Prostate gland (tissue), 2 donors: ENCODE measurements at regions not wholly inside any gene's neighbourhood (a gene's known extent, or its start where the extent isn't known, plus 50 kb on each side); places are given as distances from the start of the nearest gene placed in this dataset.

Source experiments
- DNase-seq: peaks from one replicate; pipeline ENCODE4 v3.0.0-alpha.2; 2019; ENCODE audit warnings: low spot score
- H3K27ac ChIP-seq, 2 donors: fragments of 200-600 bp; sonication (generic); 2 replicates each; pipeline ENCODE4 v1.5.1; 2017 to 2019
- H3K27me3 ChIP-seq: fragments of 200-600 bp; sonication (generic); replicated peaks from 2 replicates; pipeline ENCODE4 v1.5.1; 2019; ENCODE audit not compliant: insufficient read depth
- H3K36me3 ChIP-seq, 2 donors: fragments of 200-600 bp; sonication (generic); 1 replicate in 1 of 2; 2 replicates in 1 of 2; pipeline versions ENCODE4 v1.5.1 to v1.8.1; 2017 to 2019
- H3K4me1 ChIP-seq: fragments of 200-600 bp; sonication (generic); replicated peaks from 2 replicates; pipeline ENCODE4 v1.5.1; 2019
- H3K4me3 ChIP-seq, 2 donors: fragments of 200-600 bp; sonication (generic); 2 replicates each; pipeline ENCODE4 v1.5.1; 2017 to 2019
- H3K9me3 ChIP-seq: fragments of 200-600 bp; sonication (generic); 2 replicates; pipeline ENCODE4 v1.5.1; 2017
- CTCF ChIP-seq, 4 experiments: fragments of 200-600 bp in 2 of 4; fragments of 450-650 bp in 2 of 4; sonication (generic) in 2 of 4; IDR thresholded peaks; 1 replicate in 3 of 4; 2 replicates in 1 of 4; pipeline ENCODE4 v1.5.1; 2016 to 2019; ENCODE audit warnings: antibody characterized with exemption in 4 of 4, mild to moderate bottlenecking in 2 of 4, moderate library complexity in 2 of 4
- POLR2A ChIP-seq: fragments of 450-650 bp; IDR thresholded peaks from one replicate; pipeline ENCODE4 v1.6.1; 2016; ENCODE audit warnings: antibody characterized with exemption, mild to moderate bottlenecking
- POLR2AphosphoS5 ChIP-seq: sonication (generic); formaldehyde crosslinking; IDR thresholded peaks from one replicate; pipeline ENCODE4 v1.6.1; 2017; ENCODE audit warnings: antibody characterized with exemption
- WGBS: methylation state at CpG from one replicate; pipeline ENCODE4 v1.1.5; 2018; 5-methylcytosine and 5-hydroxymethylcytosine counted together
- intact Hi-C: fragments of 100-400 bp; cut with DNase I; formaldehyde crosslinking; loops from one replicate; pipeline ENCODE4 v1.14.2; 2022

GRCh38 chr11:42043312-42043711 is 583.9 kb upstream of the LRRC4C start:
- Histone ChIP-seq H3K27ac (no peak overlapping the region), H3K4me3 (no peak overlapping the region), H3K9me3 (no peaks in the 10 kb centered on the region), H3K36me3 (no peaks in the 10 kb centered on the region), H3K27me3 (no peaks in the 10 kb centered on the region), H3K4me1 (no peaks in the 10 kb centered on the region)
- DNase-seq = no peak
- intact Hi-C loops = no loop called here
- TF ChIP-seq CTCF (IDR thresholded peaks at IDR 0.05) (no peak), POLR2A (no peak), POLR2AphosphoS5 (no peak)

- no peak for DNase-seq
- Histone ChIP-seq H3K27ac (no peak overlapping the region), H3K9me3 (no peaks in the 10 kb centered on the region), H3K4me1 (no peaks in the 10 kb centered on the region), H3K36me3 (no peaks in the 10 kb centered on the region), H3K27me3 (no peaks in the 10 kb centered on the region), H3K4me3 (no peak overlapping the region)
- 68% methylated on average over 2 of the region's 2 CpGs for WGBS
- TF ChIP-seq POLR2A (no peak), POLR2AphosphoS5 (no peak), CTCF (IDR thresholded peaks at IDR 0.05) (no peak)
- intact Hi-C loops = no loop called here
Measured at GRCh38 chr11:42047637-42048555, 588.4 kb upstream of the LRRC4C start.

- Histone ChIP-seq H3K9me3 (no peaks in the 10 kb centered on the region), H3K36me3 (no peaks in the 10 kb centered on the region), H3K27ac (no peak overlapping the region), H3K4me1 (no peaks in the 10 kb centered on the region), H3K4me3 (no peak overlapping the region), H3K27me3 (no peaks in the 10 kb centered on the region)
- 94% methylated on average over 1 of the region's 1 CpG for WGBS
- TF ChIP-seq CTCF (IDR thresholded peaks at IDR 0.05) = no peak
- no peak for TF ChIP-seq POLR2A
- TF ChIP-seq POLR2AphosphoS5 = no peak
- intact Hi-C loops = no loop called here
- no peak for DNase-seq
Measured at GRCh38 chr11:42049186-42049585, 589.7 kb upstream of the LRRC4C start.

GRCh38 chr11:42049650-42050049 is 590.2 kb upstream of the LRRC4C start:
- Histone ChIP-seq H3K9me3 (no peaks in the 10 kb centered on the region), H3K27me3 (no peaks in the 10 kb centered on the region), H3K4me1 (no peaks in the 10 kb centered on the region), H3K36me3 (no peaks in the 10 kb centered on the region), H3K4me3 (no peak overlapping the region), H3K27ac (no peak overlapping the region)
- TF ChIP-seq POLR2A (no peak), CTCF (IDR thresholded peaks at IDR 0.05) (no peak), POLR2AphosphoS5 (no peak)
- intact Hi-C loops = no loop called here
- DNase-seq = no peak
- 88% methylated on average over 1 of the region's 1 CpG for WGBS

- H3K27ac ChIP-seq = no peak overlapping the region
- no peak for DNase-seq
- H3K4me1 ChIP-seq = no peaks in the 10 kb centered on the region
- 55% methylated on average over 3 of the region's 3 CpGs for WGBS
- no peak overlapping the region for H3K4me3 ChIP-seq
- no peaks in the 10 kb centered on the region for H3K36me3 ChIP-seq
- H3K9me3 ChIP-seq = no peaks in the 10 kb centered on the region
- no peak for TF ChIP-seq POLR2A
- TF ChIP-seq CTCF (IDR thresholded peaks at IDR 0.05) = no peak
- TF ChIP-seq POLR2AphosphoS5 = no peak
- intact Hi-C loops = no loop called here
- no peaks in the 10 kb centered on the region for H3K27me3 ChIP-seq
Measured at GRCh38 chr11:42054351-42054900, 595.0 kb upstream of the LRRC4C start.
